ENCODE measurements at regions not wholly inside any gene's neighbourhood (a gene's known extent, or its start where the extent isn't known, plus 50 kb on each side); places are given as distances from the start of the nearest gene placed in this dataset.

- no peak overlapping the region for H3K27ac ChIP-seq (ENCODE audit: low read length in 2 of 2)
- no peak for ATAC-seq (ENCODE audit: low read depth)
- H3K4me3 Mint-ChIP-seq = no peak overlapping the region
These were observed 1749.6 kb downstream of the SI start for GRCh38 chr3:163328680-163329079.

GRCh38 chr3:163327086-163327485, 1751.2 kb downstream of the SI start:
- H3K27me3 ChIP-seq (replicated peaks in 1 of 4; ENCODE audit: control extremely low read depth in 1 of 4, control insufficient read depth in 3 of 4, insufficient read depth in 4 of 4, low read length in 3 of 4) = no peaks in the 10 kb centered on the region
- peaks cover 3 to 11% (median 5%) of the 10 kb centered on the region in 3 donors for H3K9me3 ChIP-seq (ENCODE audit: control extremely low read depth in 1 of 3, control insufficient read depth in 2 of 3, insufficient read depth in 1 of 3, low read length in 2 of 3)
- intact Hi-C loops (cut with micrococcal nuclease) = no loop called here
- ChIA-PET CTCF (no interaction called here), POLR2A (no interaction called here)
- DNase-seq = no peak
- no peaks in the 10 kb centered on the region for H3K36me3 ChIP-seq (replicated peaks in 1 of 2; ENCODE audit: control extremely low read depth in 1 of 2, control insufficient read depth in 1 of 2, extremely low read depth in 1 of 2, insufficient read depth in 2 of 2, low read length in 1 of 2)
- no peak for ATAC-seq (ENCODE audit: low read depth)
- no peaks in the 10 kb centered on the region for H3K27me3 Mint-ChIP-seq
- no peak overlapping the region for H3K27ac ChIP-seq (ENCODE audit: low read length in 2 of 2)
- no peaks in the 10 kb centered on the region for H3K4me1 Mint-ChIP-seq
- peaks cover 5% of the 10 kb centered on the region for H3K9me3 Mint-ChIP-seq (ENCODE audit: insufficient read depth)
- no peaks in the 10 kb centered on the region for H3K79me2 ChIP-seq (ENCODE audit: control insufficient read depth, insufficient read depth, low read length)
- H3K4me3 ChIP-seq (ENCODE audit: control extremely low read depth in 1 of 5, extremely low read depth in 1 of 5, insufficient read depth in 1 of 5, low read depth in 2 of 5, low read length in 4 of 5) = no peak overlapping the region
- WGBS (ENCODE audit: insufficient coverage) = 64% methylated on average over 2 of the region's 2 CpGs
- H3K4me3 Mint-ChIP-seq = no peak overlapping the region
- no peak overlapping the region for H2AFZ ChIP-seq (ENCODE audit: insufficient read depth, low read depth, low read length, poor library complexity, severe bottlenecking)
- H3K9ac ChIP-seq (ENCODE audit: low read length) = no peak overlapping the region
- TF ChIP-seq CTCF (IDR thresholded peaks at IDR 0.05) (no peak), EZH2 (IDR thresholded peaks at IDR 0.05; ENCODE audit: borderline replicate concordance, insufficient read depth, low read depth, low read length, poor library complexity, severe bottlenecking) (no peak)
- no peaks in the 10 kb centered on the region for H4K20me1 ChIP-seq (ENCODE audit: control insufficient read depth, insufficient read depth, low read length, poor library complexity, severe bottlenecking)
- H3K27ac Mint-ChIP-seq = no peak overlapping the region
- H3K4me1 ChIP-seq (ENCODE audit: control insufficient read depth in 2 of 2, insufficient read depth in 2 of 2, low read length in 2 of 2) = no peaks in the 10 kb centered on the region
- no peak overlapping the region for H3K4me2 ChIP-seq (replicated peaks; ENCODE audit: low read depth, low read length, poor library complexity, severe bottlenecking)

More at GRCh38 chr3:163328680-163329079, 1749.6 kb downstream of the SI start:
- no peak overlapping the region for H3K4me2 ChIP-seq (replicated peaks; ENCODE audit: low read depth, low read length, poor library complexity, severe bottlenecking)
- Mint-ChIP-seq H3K27me3 (no peaks in the 10 kb centered on the region), H3K4me1 (no peaks in the 10 kb centered on the region), H3K9me3 (ENCODE audit: insufficient read depth) (peaks cover 9% of the 10 kb centered on the region), H3K27ac (no peak overlapping the region)
- H2AFZ ChIP-seq (ENCODE audit: insufficient read depth, low read depth, low read length, poor library complexity, severe bottlenecking) = no peak overlapping the region
- intact Hi-C loops (cut with micrococcal nuclease) = no loop called here
- CTCF ChIA-PET = interaction anchor here (0.7 kb wide), 1 partner anchor 12 kb away, joined by 6 read pairs; no protein-coding TSS in a partner anchor
- 72% methylated on average over 3 of the region's 7 CpGs for WGBS (ENCODE audit: insufficient coverage)
- H3K9ac ChIP-seq (ENCODE audit: low read length) = no peak overlapping the region
- no peaks in the 10 kb centered on the region for H3K36me3 ChIP-seq (replicated peaks in 1 of 2; ENCODE audit: control extremely low read depth in 1 of 2, control insufficient read depth in 1 of 2, extremely low read depth in 1 of 2, insufficient read depth in 2 of 2, low read length in 1 of 2)
- no peaks in the 10 kb centered on the region for H4K20me1 ChIP-seq (ENCODE audit: control insufficient read depth, insufficient read depth, low read length, poor library complexity, severe bottlenecking)
- H3K4me3 ChIP-seq (ENCODE audit: control extremely low read depth in 1 of 5, extremely low read depth in 1 of 5, insufficient read depth in 1 of 5, low read depth in 2 of 5, low read length in 4 of 5) = no peak overlapping the region
- no peak for DNase-seq
- no peaks in the 10 kb centered on the region for H3K4me1 ChIP-seq (ENCODE audit: control insufficient read depth in 2 of 2, insufficient read depth in 2 of 2, low read length in 2 of 2)
- TF ChIP-seq CTCF (IDR thresholded peaks at IDR 0.05) = no peak
- no peak for TF ChIP-seq EZH2 (IDR thresholded peaks at IDR 0.05; ENCODE audit: borderline replicate concordance, insufficient read depth, low read depth, low read length, poor library complexity, severe bottlenecking)
- H3K9me3 ChIP-seq (ENCODE audit: control extremely low read depth in 1 of 3, control insufficient read depth in 2 of 3, insufficient read depth in 1 of 3, low read length in 2 of 3) = peaks cover 3 to 11% (median 5%) of the 10 kb centered on the region in 3 donors
- POLR2A ChIA-PET = no interaction called here
- H3K79me2 ChIP-seq (ENCODE audit: control insufficient read depth, insufficient read depth, low read length) = no peaks in the 10 kb centered on the region
- no peaks in the 10 kb centered on the region for H3K27me3 ChIP-seq (replicated peaks in 1 of 4; ENCODE audit: control extremely low read depth in 1 of 4, control insufficient read depth in 3 of 4, insufficient read depth in 4 of 4, low read length in 3 of 4)

Measured in B cell (primary cell).